ENCODE measurements at regions not wholly inside any gene's neighbourhood (a gene's known extent, or its start where the extent isn't known, plus 50 kb on each side); places are given as distances from the start of the nearest gene placed in this dataset.

GRCh38 chr14:53510281-53510912, 357.3 kb upstream of the DDHD1 start:
- TF ChIP-seq POLR2A (IDR thresholded peaks at IDR 0.05), result no peak
- no peak for TF ChIP-seq CTCF (IDR thresholded peaks at IDR 0.05)
- no peak for TF ChIP-seq EP300 (IDR thresholded peaks at IDR 0.05)

All from ovary (tissue), 3 donors.